PFSK-1 (cell line): ENCODE measurements at regions not wholly inside any gene's neighbourhood (a gene's known extent, or its start where the extent isn't known, plus 50 kb on each side); places are given as distances from the start of the nearest gene placed in this dataset.

Source experiments
- FOXP2 ChIP-seq: optimal IDR thresholded peaks from 2 replicates; pipeline ENCODE3; 2011; ENCODE audit warnings: borderline replicate concordance, control low read depth, inconsistent platforms; ENCODE audit not compliant: insufficient read depth; ENCODE audit errors: extremely low read length, extremely low read depth
- POLR2AphosphoS5 ChIP-seq: IDR thresholded peaks from 2 replicates; pipeline ENCODE4 v1.6.1; 2012; ENCODE audit warnings: low read depth, mild to moderate bottlenecking, control low read depth, low read length, moderate library complexity
- SIN3A ChIP-seq: IDR thresholded peaks from 2 replicates; pipeline ENCODE4 v1.6.1; 2012; ENCODE audit warnings: mild to moderate bottlenecking, low read length, moderate library complexity, borderline replicate concordance; ENCODE audit not compliant: insufficient read depth
- TAF1 ChIP-seq: IDR thresholded peaks from 2 replicates; pipeline ENCODE4 v1.6.1; 2012; ENCODE audit warnings: low read length, control low read depth, borderline replicate concordance; ENCODE audit not compliant: insufficient read depth
- TF ChIP-seq, protein P1 (sequence below), 2 experiments: IDR thresholded peaks; 2 replicates each; pipeline versions ENCODE4 v1.6.1 to v1.8.0; 2011 to 2012; ENCODE audit warnings: low read depth in 2 of 2, low read length in 2 of 2, control low read depth in 1 of 2, inconsistent platforms in 1 of 2, mild to moderate bottlenecking in 1 of 2, moderate library complexity in 1 of 2; ENCODE audit not compliant: insufficient read depth in 1 of 2

DNA sequence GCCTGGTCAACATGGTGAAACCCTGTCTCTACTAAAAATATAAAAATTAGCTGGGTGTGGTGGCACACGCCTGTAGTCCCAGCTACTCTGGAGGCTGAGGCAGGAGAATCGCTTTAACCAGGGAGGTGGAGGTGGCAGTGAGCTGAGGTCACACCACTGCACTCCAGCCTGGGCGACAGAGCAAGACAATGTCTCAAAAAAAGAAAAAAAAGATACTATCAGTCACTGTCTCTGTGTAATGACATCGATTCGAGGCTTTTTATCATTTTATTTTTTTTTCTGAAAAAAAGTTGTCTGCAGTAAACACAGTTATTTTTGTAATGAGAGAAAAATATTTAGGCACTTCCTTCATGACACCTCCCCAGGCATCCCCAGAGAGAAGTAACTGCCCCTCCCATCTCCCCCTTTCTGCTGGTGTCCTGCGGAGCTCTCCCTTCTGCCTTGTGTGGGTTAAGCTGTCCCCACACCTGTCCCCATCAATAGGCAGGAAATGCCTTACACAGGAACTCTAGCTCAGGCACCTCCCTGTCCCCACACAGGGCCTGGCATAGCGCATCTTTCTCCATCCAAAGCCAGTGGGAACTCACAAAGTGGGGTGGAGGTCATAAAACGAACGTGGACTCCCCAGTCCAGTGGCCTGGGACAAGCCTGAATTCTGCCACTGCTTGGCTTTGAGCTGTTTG, 132.0 kb downstream of the SYF2 start:
- TF ChIP-seq TAF1 (no peak), POLR2AphosphoS5 (no peak), SIN3A (no peak), FOXP2 (no peak)
- TF ChIP-seq, protein P1, sequence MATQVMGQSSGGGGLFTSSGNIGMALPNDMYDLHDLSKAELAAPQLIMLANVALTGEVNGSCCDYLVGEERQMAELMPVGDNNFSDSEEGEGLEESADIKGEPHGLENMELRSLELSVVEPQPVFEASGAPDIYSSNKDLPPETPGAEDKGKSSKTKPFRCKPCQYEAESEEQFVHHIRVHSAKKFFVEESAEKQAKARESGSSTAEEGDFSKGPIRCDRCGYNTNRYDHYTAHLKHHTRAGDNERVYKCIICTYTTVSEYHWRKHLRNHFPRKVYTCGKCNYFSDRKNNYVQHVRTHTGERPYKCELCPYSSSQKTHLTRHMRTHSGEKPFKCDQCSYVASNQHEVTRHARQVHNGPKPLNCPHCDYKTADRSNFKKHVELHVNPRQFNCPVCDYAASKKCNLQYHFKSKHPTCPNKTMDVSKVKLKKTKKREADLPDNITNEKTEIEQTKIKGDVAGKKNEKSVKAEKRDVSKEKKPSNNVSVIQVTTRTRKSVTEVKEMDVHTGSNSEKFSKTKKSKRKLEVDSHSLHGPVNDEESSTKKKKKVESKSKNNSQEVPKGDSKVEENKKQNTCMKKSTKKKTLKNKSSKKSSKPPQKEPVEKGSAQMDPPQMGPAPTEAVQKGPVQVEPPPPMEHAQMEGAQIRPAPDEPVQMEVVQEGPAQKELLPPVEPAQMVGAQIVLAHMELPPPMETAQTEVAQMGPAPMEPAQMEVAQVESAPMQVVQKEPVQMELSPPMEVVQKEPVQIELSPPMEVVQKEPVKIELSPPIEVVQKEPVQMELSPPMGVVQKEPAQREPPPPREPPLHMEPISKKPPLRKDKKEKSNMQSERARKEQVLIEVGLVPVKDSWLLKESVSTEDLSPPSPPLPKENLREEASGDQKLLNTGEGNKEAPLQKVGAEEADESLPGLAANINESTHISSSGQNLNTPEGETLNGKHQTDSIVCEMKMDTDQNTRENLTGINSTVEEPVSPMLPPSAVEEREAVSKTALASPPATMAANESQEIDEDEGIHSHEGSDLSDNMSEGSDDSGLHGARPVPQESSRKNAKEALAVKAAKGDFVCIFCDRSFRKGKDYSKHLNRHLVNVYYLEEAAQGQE (IDR thresholded peaks at IDR 0.05; ENCODE audit: insufficient read depth in 1 of 2, low read depth in 2 of 2, low read length in 2 of 2), result no peak

DNA sequence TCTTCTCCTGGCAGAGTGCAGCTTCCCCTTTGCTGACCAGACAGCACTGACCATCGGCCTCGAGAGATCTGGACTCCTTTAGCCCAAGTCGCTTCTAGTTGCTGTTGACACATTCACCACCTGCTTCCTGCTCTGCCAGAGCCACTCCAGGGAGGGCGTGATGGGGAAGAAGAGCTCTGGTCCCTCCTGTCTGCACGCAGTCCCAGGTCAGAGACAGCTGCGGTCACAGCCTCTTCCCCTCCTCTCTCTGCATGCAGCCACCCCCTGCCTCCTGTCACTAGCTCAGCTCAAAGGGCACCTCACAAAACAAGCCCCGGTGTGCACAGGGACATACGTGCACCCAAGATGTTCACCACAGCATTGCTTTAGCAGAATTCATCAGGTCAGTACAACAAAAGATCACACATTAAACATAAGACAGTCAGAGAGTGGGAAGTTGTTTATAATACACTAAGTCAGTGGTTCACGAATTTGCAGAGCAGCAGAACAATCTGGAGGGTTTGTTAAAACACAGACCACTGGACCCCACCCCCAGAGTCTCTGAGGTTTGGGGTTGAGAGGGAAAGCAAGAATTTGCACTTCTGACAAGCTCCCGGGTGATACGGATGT, 132.9 kb downstream of the SYF2 start:
- no peak for TF ChIP-seq SIN3A
- TF ChIP-seq TAF1, result no peak

DNA sequence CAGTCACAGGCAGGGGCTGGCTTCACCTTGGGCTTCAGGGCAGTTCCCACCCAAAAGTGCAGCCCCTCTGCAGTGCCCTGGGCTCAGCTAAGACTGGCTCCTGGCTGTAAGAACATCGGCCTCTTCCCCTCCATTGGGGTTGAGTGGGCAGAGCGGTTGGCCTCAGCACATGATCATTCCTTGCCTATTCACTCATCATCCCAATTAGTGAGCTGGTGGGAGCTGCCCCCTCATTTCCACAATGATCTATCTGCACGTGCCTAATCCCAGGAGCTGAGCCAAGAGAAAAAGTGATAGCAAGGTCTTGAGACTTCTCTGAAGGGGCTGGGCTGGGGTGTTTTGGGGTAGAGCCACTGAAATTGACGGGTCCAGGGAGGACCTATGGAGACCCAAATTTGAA, 133.6 kb downstream of the SYF2 start:
- TF ChIP-seq TAF1 (no peak), POLR2AphosphoS5 (no peak), FOXP2 (no peak)
- TF ChIP-seq, protein P1 (IDR thresholded peaks at IDR 0.05; ENCODE audit: insufficient read depth in 1 of 2, low read depth in 2 of 2, low read length in 2 of 2), result no peak

DNA sequence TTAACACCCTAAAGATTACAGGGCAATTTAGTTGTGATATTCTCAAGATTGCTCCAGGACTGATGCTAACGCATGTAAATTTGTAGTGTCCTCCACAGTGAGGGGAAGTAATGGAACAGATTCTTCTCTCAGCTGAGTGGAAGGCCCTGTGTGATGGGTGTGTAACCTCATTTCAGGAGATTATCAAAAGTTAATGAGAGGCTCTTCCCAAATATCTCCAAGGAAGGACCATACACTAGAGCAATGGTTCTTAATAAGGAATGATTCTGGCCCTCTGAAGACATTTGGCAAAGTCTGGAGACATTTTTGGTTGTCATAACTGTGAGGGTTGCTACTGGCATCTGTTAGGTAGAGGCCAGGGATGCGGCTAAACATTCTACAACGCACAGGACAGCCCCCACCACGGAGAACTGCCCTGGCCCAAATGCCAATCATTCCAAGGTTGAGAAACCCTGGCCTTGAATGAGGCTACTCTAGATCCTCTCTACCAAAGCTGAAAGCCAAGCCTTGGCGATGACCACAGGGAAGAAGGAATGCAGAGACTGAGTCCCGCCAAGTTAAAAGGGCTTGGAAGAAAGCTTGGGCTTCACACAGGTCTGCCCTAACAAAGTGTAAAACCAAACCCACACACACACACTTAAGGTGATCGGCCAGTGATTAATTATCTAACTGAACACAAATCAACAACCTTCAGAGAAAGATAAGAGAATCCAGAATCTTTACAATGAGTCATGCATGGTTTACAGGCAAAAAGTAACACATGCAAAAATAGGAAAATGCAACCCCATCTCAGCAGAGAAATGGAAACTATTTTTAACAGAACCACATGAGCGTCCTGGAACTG, 135.8 kb downstream of the SYF2 start:
- no peak for TF ChIP-seq TAF1

DNA sequence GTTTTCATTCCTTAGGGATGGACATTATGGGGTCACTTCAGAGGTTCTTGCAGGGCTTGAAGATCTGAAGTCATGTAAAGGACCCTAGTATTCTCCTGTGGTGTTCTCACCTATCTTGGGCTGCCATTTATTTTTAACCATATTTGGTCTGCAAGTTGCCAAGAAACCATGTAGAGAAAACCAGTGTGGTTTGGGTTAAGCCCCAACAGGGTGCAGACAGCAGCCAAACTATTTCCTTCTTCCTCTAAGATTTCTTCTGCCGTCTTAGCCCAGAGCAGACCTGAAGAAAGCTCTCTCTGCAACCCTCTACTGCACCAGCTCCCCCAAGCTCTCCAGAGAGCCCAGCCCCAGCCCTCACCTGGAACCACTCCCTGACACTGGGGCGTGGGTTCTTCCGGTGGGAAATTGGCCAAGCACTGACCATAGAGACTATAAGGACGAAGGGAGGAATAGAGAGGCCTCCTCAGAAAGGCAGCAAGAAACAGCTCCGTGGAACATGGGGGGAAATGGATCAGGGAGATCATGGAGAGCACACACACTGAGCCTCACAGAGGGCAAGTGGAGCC, 136.6 kb downstream of the SYF2 start:
- TF ChIP-seq TAF1 (no peak), POLR2AphosphoS5 (no peak), FOXP2 (no peak), SIN3A (no peak)
- TF ChIP-seq, protein P1 (IDR thresholded peaks at IDR 0.05; ENCODE audit: insufficient read depth in 1 of 2, low read depth in 2 of 2, low read length in 2 of 2), result no peak

DNA sequence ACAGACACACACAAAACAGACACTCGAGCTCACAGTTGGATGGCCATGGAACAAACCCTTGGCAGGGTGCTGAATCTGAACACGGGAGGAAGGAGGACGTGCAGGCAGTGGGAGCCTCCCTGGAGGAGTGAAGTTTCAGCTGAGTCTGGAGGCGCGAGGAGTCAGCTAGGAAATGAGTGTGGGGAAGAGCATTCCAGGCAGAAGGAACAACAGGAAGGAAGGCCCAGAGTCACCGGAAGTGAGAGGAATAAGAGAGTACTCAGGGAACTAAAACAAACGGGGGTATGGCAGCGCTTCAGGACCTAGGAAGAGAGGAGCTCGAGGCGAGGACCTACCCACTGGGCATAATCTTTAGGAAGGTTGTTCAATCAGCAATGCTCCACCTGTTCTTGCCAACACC, 137.3 kb downstream of the SYF2 start:
- TF ChIP-seq POLR2AphosphoS5 (no peak), SIN3A (no peak), FOXP2 (no peak), TAF1 (no peak)
- TF ChIP-seq, protein P1 (IDR thresholded peaks at IDR 0.05; ENCODE audit: insufficient read depth in 1 of 2, low read depth in 2 of 2, low read length in 2 of 2), result no peak
